Gastrocnemius medialis (tissue), 4 donors: ENCODE measurements at regions not wholly inside any gene's neighbourhood (a gene's known extent, or its start where the extent isn't known, plus 50 kb on each side); places are given as distances from the start of the nearest gene placed in this dataset.

Experiments used
- ATAC-seq, 2 donors: fragments of 150-250 bp; one replicate each; pipeline ENCODE4 v1.9.1; 2016
- DNase-seq, 2 donors: peaks; one replicate each; pipeline ENCODE4 v3.0.0-alpha.2; 2019
- H3K27ac ChIP-seq, 4 donors: fragments of 200-600 bp; sonication (generic); 1 replicate in 1 of 4; 2 replicates in 3 of 4; pipeline ENCODE4 v1.5.1; 2016 to 2018; ENCODE audit warnings: mild to moderate bottlenecking in 2 of 4, moderate library complexity in 1 of 4
- H3K27me3 ChIP-seq, 3 donors: fragments of 200-600 bp; sonication (generic) in 2 of 3; 1 replicate in 1 of 3; 2 replicates in 2 of 3; pipeline versions ENCODE4 v1.5.1 to v1.6.0; 2016 to 2019; ENCODE audit warnings: mild to moderate bottlenecking in 1 of 3, moderate library complexity in 1 of 3
- H3K36me3 ChIP-seq, 2 donors: fragments of 200-600 bp; sonication (generic) in 1 of 2; one replicate each; pipeline ENCODE4 v1.5.1; 2017 to 2018
- H3K4me1 ChIP-seq, 2 donors: fragments of 200-600 bp; sonication (generic) in 1 of 2; one replicate each; pipeline ENCODE4 v1.5.1; 2016 to 2017; ENCODE audit warnings: mild to moderate bottlenecking in 2 of 2
- H3K4me3 ChIP-seq, 4 donors: fragments of 200-600 bp; sonication (generic) in 3 of 4; 1 replicate in 1 of 4; 2 replicates in 3 of 4; pipeline ENCODE4 v1.5.1; 2016 to 2019; ENCODE audit warnings: mild to moderate bottlenecking in 2 of 4
- H3K9me3 ChIP-seq, 3 donors: fragments of 200-600 bp; sonication (generic) in 2 of 3; 1 replicate in 1 of 3; 2 replicates in 2 of 3; pipeline ENCODE4 v1.5.1; 2016 to 2019
- POLR2A ChIP-seq, 2 donors: fragments of 450-650 bp; IDR thresholded peaks; one replicate each; pipeline ENCODE4 v1.6.1; 2017; ENCODE audit warnings: antibody characterized with exemption in 2 of 2, mild to moderate bottlenecking in 2 of 2, moderate library complexity in 2 of 2
- in situ Hi-C, 4 donors: fragments of 200-750 bp; cut with MboI; loops; one replicate each; pipeline versions ENCODE4 v1.15.0 to v1.8.0; 2017; ENCODE audit warnings: low sequenced_read_pairs in 4 of 4
- intact Hi-C: fragments of 100-400 bp; cut with DNase I; formaldehyde crosslinking; loops from one replicate; pipeline ENCODE4 v1.15.1; 2023; ENCODE audit warnings: low total_unique reads
- TF ChIP-seq, protein P1 (sequence below), 5 experiments: fragments of 450-650 bp in 3 of 5; fragments of 200-600 bp in 2 of 5; sonication (generic) in 2 of 5; IDR thresholded peaks in 4 of 5; conservative IDR thresholded peaks in 1 of 5; 1 replicate in 4 of 5; 2 replicates in 1 of 5; pipeline ENCODE4 v1.5.1; 2016 to 2019; ENCODE audit warnings: antibody characterized with exemption in 5 of 5, mild to moderate bottlenecking in 3 of 5, moderate library complexity in 3 of 5

- in situ Hi-C loops, result no loop called here
- intact Hi-C loops, result no loop called here
- no peak overlapping the region for H3K4me3 ChIP-seq
- H3K4me1 ChIP-seq, result no peaks in the 10 kb centered on the region
- no peak overlapping the region for H3K27ac ChIP-seq
- TF ChIP-seq, protein P1, sequence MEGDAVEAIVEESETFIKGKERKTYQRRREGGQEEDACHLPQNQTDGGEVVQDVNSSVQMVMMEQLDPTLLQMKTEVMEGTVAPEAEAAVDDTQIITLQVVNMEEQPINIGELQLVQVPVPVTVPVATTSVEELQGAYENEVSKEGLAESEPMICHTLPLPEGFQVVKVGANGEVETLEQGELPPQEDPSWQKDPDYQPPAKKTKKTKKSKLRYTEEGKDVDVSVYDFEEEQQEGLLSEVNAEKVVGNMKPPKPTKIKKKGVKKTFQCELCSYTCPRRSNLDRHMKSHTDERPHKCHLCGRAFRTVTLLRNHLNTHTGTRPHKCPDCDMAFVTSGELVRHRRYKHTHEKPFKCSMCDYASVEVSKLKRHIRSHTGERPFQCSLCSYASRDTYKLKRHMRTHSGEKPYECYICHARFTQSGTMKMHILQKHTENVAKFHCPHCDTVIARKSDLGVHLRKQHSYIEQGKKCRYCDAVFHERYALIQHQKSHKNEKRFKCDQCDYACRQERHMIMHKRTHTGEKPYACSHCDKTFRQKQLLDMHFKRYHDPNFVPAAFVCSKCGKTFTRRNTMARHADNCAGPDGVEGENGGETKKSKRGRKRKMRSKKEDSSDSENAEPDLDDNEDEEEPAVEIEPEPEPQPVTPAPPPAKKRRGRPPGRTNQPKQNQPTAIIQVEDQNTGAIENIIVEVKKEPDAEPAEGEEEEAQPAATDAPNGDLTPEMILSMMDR (IDR thresholded peaks at IDR 0.05 in 4 of 5, conservative IDR thresholded peaks at IDR 0.05 in 1 of 5), result no peak
- no peak for TF ChIP-seq POLR2A (IDR thresholded peaks at IDR 0.05)
- H3K36me3 ChIP-seq, result no peaks in the 10 kb centered on the region
- H3K27me3 ChIP-seq, result no peaks in the 10 kb centered on the region
- ATAC-seq (no peak), DNase-seq (no peak)
- H3K9me3 ChIP-seq, result no peaks in the 10 kb centered on the region
Observed at GRCh38 chr1:4546911-4547310, 107.5 kb upstream of the AJAP1 start.

DNA sequence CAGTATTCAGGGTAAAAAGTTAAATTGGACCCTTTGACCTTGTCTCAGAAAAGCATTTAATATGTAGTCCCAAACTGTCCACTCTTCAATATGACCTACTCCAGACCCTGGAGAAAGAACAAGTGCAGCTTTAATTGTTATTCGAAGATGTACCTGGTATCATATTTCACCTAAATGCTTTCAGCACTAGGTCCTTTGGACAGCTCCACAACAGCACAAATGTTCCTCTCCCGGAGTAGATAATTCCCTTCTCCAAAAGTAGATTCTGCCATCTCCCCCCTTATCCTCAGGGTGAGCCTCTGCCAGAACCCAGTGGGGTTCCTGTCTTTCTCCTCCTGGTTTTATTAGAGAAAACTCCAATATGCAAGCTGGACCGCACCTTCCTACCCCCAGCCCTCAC lies 104.5 kb upstream of the AJAP1 start:
- H3K9me3 ChIP-seq, result no peaks in the 10 kb centered on the region
- no peak overlapping the region for H3K4me3 ChIP-seq
- no peak for ATAC-seq
- no peaks in the 10 kb centered on the region for H3K36me3 ChIP-seq
- in situ Hi-C loops (no loop called here), intact Hi-C loops (no loop called here)
- no peaks in the 10 kb centered on the region for H3K27me3 ChIP-seq
- no peak for DNase-seq
- no peak overlapping the region for H3K27ac ChIP-seq
- H3K4me1 ChIP-seq, result no peaks in the 10 kb centered on the region
- TF ChIP-seq POLR2A (IDR thresholded peaks at IDR 0.05), result no peak
- TF ChIP-seq, protein P1 (IDR thresholded peaks at IDR 0.05 in 4 of 5, conservative IDR thresholded peaks at IDR 0.05 in 1 of 5), result no peak

DNA sequence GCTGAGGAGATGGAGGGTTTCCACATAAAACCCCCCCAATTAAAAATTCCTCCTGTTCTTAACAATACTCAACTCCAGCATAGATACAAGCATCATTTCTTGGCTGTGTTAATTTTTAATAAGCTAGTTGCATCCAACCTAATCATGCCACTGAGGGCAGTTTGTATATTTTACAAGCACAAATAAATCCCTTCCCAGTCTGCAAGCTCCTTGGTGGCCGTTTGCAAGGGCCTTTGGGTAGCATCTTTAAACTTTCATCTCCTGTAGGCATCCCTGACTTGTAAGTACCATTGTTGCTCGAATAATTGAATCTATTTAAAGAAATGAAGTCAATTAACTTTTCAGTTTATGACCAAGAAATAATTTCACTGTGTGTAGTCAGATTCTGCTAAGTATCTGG lies 103.5 kb upstream of the AJAP1 start:
- DNase-seq, result no peak
- in situ Hi-C loops (no loop called here), intact Hi-C loops (no loop called here)
- H3K27ac ChIP-seq, result no peak overlapping the region
- TF ChIP-seq, protein P1 (IDR thresholded peaks at IDR 0.05 in 4 of 5, conservative IDR thresholded peaks at IDR 0.05 in 1 of 5), result no peak
- no peak for TF ChIP-seq POLR2A (IDR thresholded peaks at IDR 0.05)
- no peaks in the 10 kb centered on the region for H3K36me3 ChIP-seq
- H3K27me3 ChIP-seq, result no peaks in the 10 kb centered on the region
- no peaks in the 10 kb centered on the region for H3K9me3 ChIP-seq
- H3K4me1 ChIP-seq, result no peaks in the 10 kb centered on the region
- H3K4me3 ChIP-seq, result no peak overlapping the region
- ATAC-seq, result no peak

- in situ Hi-C loops, result no loop called here
- H3K9me3 ChIP-seq, result no peaks in the 10 kb centered on the region
- ATAC-seq, result no peak
- no peak overlapping the region for H3K4me3 ChIP-seq
- no peaks in the 10 kb centered on the region for H3K36me3 ChIP-seq
- no peaks in the 10 kb centered on the region for H3K4me1 ChIP-seq
- H3K27ac ChIP-seq, result no peak overlapping the region
- no peak for DNase-seq
- TF ChIP-seq POLR2A (IDR thresholded peaks at IDR 0.05), result no peak
- TF ChIP-seq, protein P1 (IDR thresholded peaks at IDR 0.05 in 4 of 5, conservative IDR thresholded peaks at IDR 0.05 in 1 of 5), result no peak
- no peaks in the 10 kb centered on the region for H3K27me3 ChIP-seq
- intact Hi-C loops, result no loop called here
Observed at GRCh38 chr1:4551706-4552105, 102.7 kb upstream of the AJAP1 start.

DNA sequence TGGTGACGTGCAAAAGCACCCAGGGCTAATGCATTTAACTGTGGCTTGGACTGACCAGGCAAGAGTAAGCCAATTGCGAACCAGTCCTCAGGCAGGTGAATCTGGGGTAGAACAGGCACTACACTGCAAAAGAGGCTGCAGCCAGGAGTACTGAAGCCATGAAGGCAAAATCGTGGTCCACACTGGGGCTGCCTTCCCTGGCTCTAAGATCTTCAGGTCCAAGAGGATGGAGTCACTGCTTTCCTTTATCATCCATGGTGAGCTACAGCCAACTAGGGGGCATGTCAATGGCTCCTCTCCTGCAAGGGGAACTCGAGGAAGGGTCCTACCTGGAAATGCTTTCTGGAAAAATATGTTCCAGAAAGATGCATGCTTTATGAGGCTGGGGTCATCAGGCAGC lies 100.6 kb upstream of the AJAP1 start:
- no peak overlapping the region for H3K27ac ChIP-seq
- TF ChIP-seq, protein P1 (IDR thresholded peaks at IDR 0.05 in 4 of 5, conservative IDR thresholded peaks at IDR 0.05 in 1 of 5), result no peak
- in situ Hi-C loops (no loop called here), intact Hi-C loops (no loop called here)
- H3K9me3 ChIP-seq, result no peaks in the 10 kb centered on the region
- H3K4me1 ChIP-seq, result no peaks in the 10 kb centered on the region
- no peak overlapping the region for H3K4me3 ChIP-seq
- no peaks in the 10 kb centered on the region for H3K36me3 ChIP-seq
- DNase-seq (no peak), ATAC-seq (no peak)
- H3K27me3 ChIP-seq, result no peaks in the 10 kb centered on the region
